HG02571 (cell line): ENCODE measurements at regions not wholly inside any gene's neighbourhood (a gene's known extent, or its start where the extent isn't known, plus 50 kb on each side); places are given as distances from the start of the nearest gene placed in this dataset.
"Not testable (repeated sequence)": the region's sequence is repeated elsewhere in the genome, so short reads cannot be mapped to it uniquely, and the experiment has no call there.

Experiments used
- ATAC-seq: cut with Tn5 transposase; IDR thresholded peaks from one replicate; pipeline ENCODE4 v1.9.1; 2021; ENCODE audit warnings: mild to moderate bottlenecking, moderate library complexity; ENCODE audit not compliant: unreplicated experiment

DNA sequence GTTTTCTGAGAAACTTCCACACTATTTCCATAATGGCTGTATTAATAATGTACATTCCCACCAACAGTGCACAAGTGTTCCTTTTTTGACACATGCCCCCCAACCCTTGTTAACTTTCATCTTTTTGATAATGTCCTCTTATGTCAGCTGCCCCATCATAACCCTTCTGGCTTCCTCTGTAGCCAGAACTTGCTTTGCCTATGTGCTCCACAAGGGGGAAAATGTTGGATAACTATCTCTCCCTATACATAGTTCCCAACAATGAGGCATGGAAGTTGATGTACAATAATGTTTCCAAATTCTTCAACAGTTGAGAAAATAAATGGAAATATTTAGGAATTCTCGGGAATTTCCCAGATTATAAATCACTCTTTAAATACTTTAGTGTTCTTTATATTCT is 142.9 kb downstream of the ASB9 start:
- ATAC-seq, result no peak

DNA sequence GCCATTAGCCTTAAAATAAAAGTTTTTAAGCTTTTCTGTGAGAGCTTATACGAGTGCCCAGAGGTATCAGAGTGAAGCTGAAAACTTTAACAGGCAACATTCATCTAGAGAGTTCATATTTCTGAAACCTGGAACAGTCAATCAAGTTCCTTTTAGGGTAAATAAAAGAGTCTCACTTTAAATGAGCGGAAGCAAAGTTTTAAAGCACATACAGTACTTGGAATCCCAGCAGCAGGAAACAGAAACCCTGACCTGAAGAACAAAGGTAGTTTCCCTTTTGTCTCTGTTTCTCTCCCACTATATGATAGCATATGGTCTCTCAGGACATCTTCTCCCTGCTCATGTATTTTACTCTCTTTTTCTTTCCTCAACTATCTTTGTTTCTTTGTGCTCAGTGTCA is 153.0 kb downstream of the ASB9 start:
- ATAC-seq, result no peak

GRCh38 chrX:15114743-15115566 is 154.9 kb downstream of the ASB9 start:
- ATAC-seq, result no peak

DNA sequence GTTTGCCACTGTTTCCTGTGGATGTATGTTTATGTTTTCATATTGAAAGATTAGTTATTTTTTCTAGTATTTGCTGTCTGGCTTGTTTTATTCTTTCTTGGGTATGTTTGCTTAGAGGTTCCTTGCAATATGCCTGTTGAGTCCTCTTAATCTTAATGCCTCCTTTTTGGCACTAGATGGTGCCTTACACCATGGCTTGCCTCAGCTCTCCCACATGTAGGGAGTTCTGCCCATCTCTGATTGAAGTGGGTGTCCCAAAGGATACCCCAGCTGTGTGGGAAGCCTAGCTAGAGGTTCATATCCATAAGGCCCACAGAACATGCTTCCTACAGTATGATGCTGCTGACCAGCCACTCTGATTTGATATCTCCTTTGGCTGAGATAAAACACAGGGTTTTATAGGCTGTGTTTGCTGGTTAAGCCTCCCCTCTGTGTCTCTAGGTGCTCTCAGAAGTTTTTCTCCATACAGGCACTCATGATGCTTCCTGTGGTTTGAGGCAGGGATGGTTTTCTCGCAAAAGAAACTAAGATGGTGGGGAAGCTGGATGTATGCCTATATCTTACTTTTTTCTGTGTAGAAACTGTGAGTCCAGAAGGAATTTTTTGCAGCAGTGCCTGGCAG is 162.4 kb downstream of the ASB9 start:
- no peak for ATAC-seq

DNA sequence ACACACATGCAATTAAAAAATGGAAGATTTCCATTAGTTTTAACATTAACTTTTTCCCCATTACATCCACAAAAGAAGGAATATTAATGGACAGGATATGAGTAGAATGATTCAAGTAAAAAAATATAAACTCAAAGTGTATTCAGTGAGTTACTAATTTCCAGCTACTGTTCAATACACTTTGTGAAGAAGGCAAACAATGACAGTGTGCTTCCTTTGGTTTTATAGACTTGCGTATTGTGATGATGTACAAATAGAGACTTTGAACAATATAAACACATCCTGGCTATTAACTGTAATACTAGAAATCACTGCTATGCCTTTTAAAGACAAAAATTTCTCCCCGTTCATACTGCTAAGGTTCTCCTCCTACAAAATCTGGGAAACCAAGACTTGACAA is 171.4 kb downstream of the ASB9 start:
- no peak for ATAC-seq

GRCh38 chrX:15087747-15088146 is 182.1 kb downstream of the ASB9 start:
- ATAC-seq, result no peak

- ATAC-seq, result no peak
These were observed 196.6 kb downstream of the ASB9 start for GRCh38 chrX:15073313-15073712.

DNA sequence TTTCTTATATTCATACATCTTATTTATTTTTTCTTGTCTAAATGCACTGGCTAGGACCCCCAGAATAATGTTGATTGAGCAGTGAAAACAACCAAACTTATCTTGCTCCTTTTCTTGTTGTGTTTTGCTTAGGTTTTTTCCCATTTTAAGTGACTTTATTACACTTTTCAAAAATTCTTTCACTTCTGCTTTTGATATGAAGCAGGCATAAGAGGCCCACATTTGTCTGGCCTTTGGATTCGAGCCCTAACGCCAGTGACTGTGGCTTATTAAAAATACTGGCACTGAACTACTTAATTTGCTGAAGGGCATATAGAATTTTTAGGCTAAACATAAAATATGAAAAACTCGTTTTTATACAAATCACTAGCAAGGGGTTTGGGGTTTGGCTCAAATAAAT is 197.0 kb downstream of the ASB9 start:
- ATAC-seq, result no peak

DNA sequence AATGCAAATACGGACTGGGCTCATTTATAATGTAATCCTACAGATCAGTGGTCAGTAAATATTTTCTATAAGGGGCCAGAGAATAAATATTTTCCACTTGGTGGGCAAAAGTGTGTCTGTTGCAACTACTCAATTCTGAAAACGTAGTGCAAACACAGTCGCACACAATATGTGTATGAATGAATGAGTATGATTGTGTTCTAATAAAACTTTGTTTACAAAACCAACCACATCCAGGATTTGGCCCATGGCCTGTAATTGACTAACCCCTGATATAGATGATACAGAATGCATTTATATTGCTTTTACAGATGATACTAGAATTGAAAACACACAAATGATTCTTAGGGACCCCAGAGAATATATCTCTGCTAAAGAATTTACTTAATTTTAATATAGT is 197.6 kb downstream of the ASB9 start:
- no peak for ATAC-seq

GRCh38 chrX:15059474-15059873 is 186.3 kb downstream of the MOSPD2 start:
- no peak for ATAC-seq

DNA sequence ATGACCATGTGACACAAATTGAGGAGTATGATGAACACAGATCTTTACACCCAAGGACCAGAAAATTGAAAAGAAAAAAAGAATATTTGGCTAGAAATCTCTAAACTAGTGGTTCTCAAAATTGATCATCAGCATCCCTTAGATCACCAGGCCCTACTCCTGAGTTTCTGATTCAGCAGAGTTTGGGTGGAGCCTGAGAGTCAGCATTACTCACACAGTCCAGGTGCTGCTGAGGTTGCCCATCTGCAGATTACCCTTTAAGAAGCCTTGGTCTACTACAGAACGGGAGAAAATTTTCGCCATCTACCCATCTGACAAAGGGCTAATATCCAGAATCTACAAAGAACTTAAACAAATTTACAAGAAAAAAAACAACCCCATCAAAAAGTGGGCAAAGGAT is 182.8 kb downstream of the MOSPD2 start:
- ATAC-seq, result no peak

- ATAC-seq, result no peak
These were observed 182.1 kb downstream of the MOSPD2 start for GRCh38 chrX:15055146-15055930.

- ATAC-seq, result no peak
These were observed 177.2 kb downstream of the MOSPD2 start for GRCh38 chrX:15050395-15050794.

GRCh38 chrX:15043538-15043937 is 170.3 kb downstream of the MOSPD2 start:
- ATAC-seq, result no peak

- ATAC-seq, result no peak
These were observed 160.7 kb downstream of the MOSPD2 start for GRCh38 chrX:15033917-15034316.

DNA sequence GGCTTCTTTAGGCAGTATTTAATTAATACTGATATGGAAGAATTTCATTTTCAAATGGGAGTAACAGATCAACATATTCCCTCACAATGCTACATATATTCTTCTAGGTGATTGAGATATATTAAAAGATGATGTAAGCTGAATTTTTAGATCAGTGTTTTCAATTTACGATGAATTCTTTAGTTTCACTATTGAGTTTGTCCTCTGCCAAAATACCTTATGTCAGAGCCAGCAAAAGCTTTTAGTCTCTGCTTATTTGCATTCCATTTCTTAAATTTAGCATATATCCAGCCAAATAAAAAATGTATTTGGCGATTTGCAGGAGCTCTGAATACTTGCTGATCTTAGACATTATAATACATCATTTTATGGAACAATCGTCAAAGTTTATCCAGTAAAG is 144.3 kb downstream of the MOSPD2 start:
- ATAC-seq, result no peak

DNA sequence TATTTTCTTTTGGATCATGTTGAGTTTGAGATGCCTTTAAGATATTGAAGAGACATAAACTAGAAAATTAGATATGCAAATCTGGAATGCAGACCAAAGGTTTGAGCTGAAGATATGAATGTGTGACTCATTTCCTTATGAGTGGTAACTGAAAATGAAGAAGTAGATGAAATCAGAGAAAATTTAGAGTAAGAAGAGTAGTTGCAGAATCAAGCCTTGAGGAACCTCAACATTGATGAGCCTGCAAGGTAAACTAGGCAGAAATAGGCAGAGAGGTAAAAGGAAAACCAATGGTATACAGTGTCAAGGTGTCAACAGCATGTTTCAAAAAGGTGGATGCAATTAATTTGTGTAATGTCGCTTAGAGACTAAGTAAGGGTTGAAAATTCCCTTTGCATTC is 142.8 kb downstream of the MOSPD2 start:
- no peak for ATAC-seq

- no peak for ATAC-seq
These were observed 141.1 kb downstream of the MOSPD2 start for GRCh38 chrX:15014281-15014680.

DNA sequence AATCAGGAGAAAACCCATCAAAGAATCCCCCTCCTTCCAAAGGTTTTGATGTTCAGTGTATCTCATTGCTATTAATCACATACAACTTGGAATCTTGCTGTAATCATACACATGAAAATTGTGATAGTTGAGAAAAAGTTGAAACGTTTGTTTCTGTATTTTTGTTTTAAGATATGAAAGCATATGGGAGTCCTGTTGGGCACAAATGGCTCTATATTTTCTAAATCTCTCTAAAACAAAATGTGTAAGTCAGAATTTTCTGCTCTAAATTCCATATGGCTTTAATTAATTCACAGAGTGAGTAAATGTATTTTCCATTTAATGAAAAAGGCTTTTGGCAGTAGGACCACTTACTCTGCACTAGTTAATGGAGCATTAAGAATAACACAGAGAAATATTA is 140.2 kb downstream of the MOSPD2 start:
- no peak for ATAC-seq

DNA sequence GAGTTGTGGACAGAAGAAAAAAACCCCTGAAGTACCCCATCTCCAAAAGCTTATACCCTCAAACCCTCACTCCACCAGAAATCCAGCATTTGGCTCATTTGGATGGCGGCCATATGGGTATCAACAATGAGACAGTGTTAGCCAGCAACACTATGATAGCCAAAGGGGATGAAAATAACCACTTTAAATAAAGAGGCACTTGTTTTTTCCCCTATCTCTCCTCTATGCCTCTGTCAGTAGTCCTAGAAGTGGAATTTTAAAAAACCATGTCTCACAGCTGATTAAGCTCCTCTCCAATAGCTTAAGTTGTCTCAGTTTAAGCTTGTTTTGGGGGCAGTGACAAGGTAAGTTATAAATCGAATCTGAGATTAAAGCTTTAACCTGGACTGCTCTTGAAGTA is 124.0 kb downstream of the MOSPD2 start:
- no peak for ATAC-seq

DNA sequence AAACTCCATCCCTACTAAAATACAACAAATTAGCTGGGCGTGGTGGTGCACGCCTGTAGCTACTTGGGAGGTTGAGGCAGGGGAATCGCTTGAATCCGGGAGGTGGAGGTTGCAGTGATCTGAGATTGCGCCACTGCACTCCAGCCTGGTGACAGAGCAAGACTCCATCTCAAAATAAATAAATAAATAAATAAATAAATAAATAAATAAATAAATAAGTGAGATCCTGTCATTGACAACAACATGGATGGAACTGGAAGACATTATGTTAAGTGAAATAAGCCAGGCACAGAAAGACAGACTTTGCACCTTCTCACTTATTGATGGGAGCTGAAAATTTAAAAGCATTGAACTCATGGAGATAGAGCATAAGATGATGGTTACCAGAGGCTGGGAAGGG is 111.2 kb downstream of the MOSPD2 start:
- ATAC-seq, result not testable (repeated sequence)
